Caki2 (cell line): ENCODE measurements at regions not wholly inside any gene's neighbourhood (a gene's known extent, or its start where the extent isn't known, plus 50 kb on each side); places are given as distances from the start of the nearest gene placed in this dataset.
"Not testable (repeated sequence)": the region's sequence is repeated elsewhere in the genome, so short reads cannot be mapped to it uniquely, and the experiment has no call there.

Experiments
- DNase-seq: peaks from one replicate; pipeline ENCODE4 v3.0.0-alpha.2; 2015; ENCODE audit warnings: low read depth
- in situ Hi-C: cut with HindIII; loops from 2 replicates; pipeline ENCODE4 v1.10.0; 2016; ENCODE audit warnings: low sequenced_read_pairs, low pct_unique_long_range_greater_than_20kb, mixed read lengths

- in situ Hi-C loops, result no loop called here
- no peak for DNase-seq
These were observed 155.1 kb upstream of the NR4A3 start for GRCh38 chr9:99666571-99666970.

- in situ Hi-C loops, DNase-seq: not testable (repeated sequence)
These were observed 150.8 kb upstream of the NR4A3 start for GRCh38 chr9:99670886-99671285.

GRCh38 chr9:99677281-99677680, 144.4 kb upstream of the NR4A3 start:
- in situ Hi-C loops, result no loop called here
- peak; percentile 4 for DNase-seq

- no peak for DNase-seq
- in situ Hi-C loops, result no loop called here
These were observed 143.1 kb upstream of the NR4A3 start for GRCh38 chr9:99678566-99678965.

- in situ Hi-C loops, result no loop called here
- DNase-seq, result peak; percentile 26
These were observed 141.5 kb upstream of the NR4A3 start for GRCh38 chr9:99680191-99680590.

- in situ Hi-C loops, result no loop called here
These were observed 140.6 kb upstream of the NR4A3 start for GRCh38 chr9:99681113-99681512.

GRCh38 chr9:99682378-99682777, 139.3 kb upstream of the NR4A3 start:
- no peak for DNase-seq
- in situ Hi-C loops, result no loop called here

More at GRCh38 chr9:99681113-99681512, 140.6 kb upstream of the NR4A3 start:
- DNase-seq, result no peak

- DNase-seq, result no peak
- in situ Hi-C loops, result no loop called here
These were observed 138.8 kb upstream of the NR4A3 start for GRCh38 chr9:99682870-99683269.

- DNase-seq, result no peak
- in situ Hi-C loops, result no loop called here
These were observed 131.1 kb upstream of the NR4A3 start for GRCh38 chr9:99690573-99690972.

- in situ Hi-C loops, result no loop called here
- DNase-seq, result no peak
These were observed 127.8 kb upstream of the NR4A3 start for GRCh38 chr9:99693888-99694287.

GRCh38 chr9:99694393-99694792, 127.3 kb upstream of the NR4A3 start:
- no peak for DNase-seq
- in situ Hi-C loops, result no loop called here

- no peak for DNase-seq
- in situ Hi-C loops, result no loop called here
These were observed 122.3 kb upstream of the NR4A3 start for GRCh38 chr9:99699396-99699795.

GRCh38 chr9:99712214-99712613, 109.5 kb upstream of the NR4A3 start:
- in situ Hi-C loops, result no loop called here
- no peak for DNase-seq

GRCh38 chr9:99713838-99714306, 107.8 kb upstream of the NR4A3 start:
- in situ Hi-C loops, result no loop called here

GRCh38 chr9:99718631-99719030, 103.1 kb upstream of the NR4A3 start:
- DNase-seq, result no peak
- in situ Hi-C loops, result no loop called here

More at GRCh38 chr9:99713838-99714306, 107.8 kb upstream of the NR4A3 start:
- DNase-seq, result no peak

GRCh38 chr9:99720455-99721050, 101.1 kb upstream of the NR4A3 start:
- in situ Hi-C loops, result no loop called here
- no peak for DNase-seq

- in situ Hi-C loops, result no loop called here
- DNase-seq, result no peak
These were observed 99.8 kb upstream of the NR4A3 start for GRCh38 chr9:99721898-99722297.

GRCh38 chr9:99722877-99723276, 98.8 kb upstream of the NR4A3 start:
- in situ Hi-C loops, result no loop called here
- DNase-seq, result no peak

GRCh38 chr9:99724640-99725039, 97.0 kb upstream of the NR4A3 start:
- in situ Hi-C loops, result no loop called here
- DNase-seq, result no peak

- in situ Hi-C loops, result no loop called here
- DNase-seq, result no peak
These were observed 95.8 kb upstream of the NR4A3 start for GRCh38 chr9:99725852-99726251.
